Peyer's patch (tissue), 4 donors: ENCODE measurements at regions not wholly inside any gene's neighbourhood (a gene's known extent, or its start where the extent isn't known, plus 50 kb on each side); places are given as distances from the start of the nearest gene placed in this dataset.

Source experiments
- CTCF ChIP-seq, 6 experiments: fragments of 450-650 bp in 4 of 6; fragments of 200-600 bp in 2 of 6; sonication (generic) in 1 of 6; IDR thresholded peaks; one replicate each; pipeline ENCODE4 v1.5.1; 2017 to 2019; ENCODE audit warnings: antibody characterized with exemption in 6 of 6, mild to moderate bottlenecking in 3 of 6, moderate library complexity in 1 of 6
- POLR2A ChIP-seq, 2 donors: fragments of 450-650 bp; IDR thresholded peaks; one replicate each; pipeline ENCODE4 v1.5.1; 2017; ENCODE audit warnings: antibody characterized with exemption in 2 of 2, mild to moderate bottlenecking in 2 of 2, moderate library complexity in 2 of 2

- TF ChIP-seq POLR2A (IDR thresholded peaks at IDR 0.05) (no peak), CTCF (IDR thresholded peaks at IDR 0.05) (no peak)
These were observed 336.7 kb upstream of the SHH start for GRCh38 chr7:156148995-156149394.
